ENCODE measurements at regions not wholly inside any gene's neighbourhood (a gene's known extent, or its start where the extent isn't known, plus 50 kb on each side); places are given as distances from the start of the nearest gene placed in this dataset.

DNA sequence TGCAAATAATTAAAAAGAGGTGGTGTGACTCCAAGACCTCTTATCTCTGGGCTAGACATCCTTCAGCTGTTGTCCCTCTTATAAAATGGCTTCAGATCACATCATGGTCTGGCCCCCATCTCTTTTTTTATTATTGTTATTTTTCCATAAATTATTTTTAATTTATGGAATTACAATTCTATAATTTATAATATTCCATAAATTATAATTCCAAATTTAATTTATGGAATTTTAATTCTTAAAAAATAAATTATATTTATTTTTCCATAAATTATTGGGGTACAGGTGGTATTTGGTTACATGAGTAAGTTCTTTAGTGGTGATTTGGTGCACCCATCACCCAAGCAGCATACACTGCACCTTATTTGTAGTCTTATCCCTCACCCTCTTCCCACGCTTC is 65.9 kb upstream of the GJA5 start:
- TF ChIP-seq STAT1 (IDR thresholded peaks at IDR 0.05; ENCODE audit: unreplicated experiment), result no peak
- TF ChIP-seq EZH2 (IDR thresholded peaks at IDR 0.05; ENCODE audit: low read depth, unreplicated experiment), result no peak
- no peak for TF ChIP-seq ZNF114 (CRISPR knock-in tag; IDR thresholded peaks at IDR 0.05)
- no peak for TF ChIP-seq NANOG (IDR thresholded peaks at IDR 0.05; ENCODE audit: borderline replicate concordance)
- no peak for TF ChIP-seq EZH2phosphoT487 (IDR thresholded peaks at IDR 0.05; ENCODE audit: unreplicated experiment)
- TF ChIP-seq CREB1 (CRISPR knock-in tag; IDR thresholded peaks at IDR 0.05; ENCODE audit: low read depth), result no peak
- TF ChIP-seq, protein P1, sequence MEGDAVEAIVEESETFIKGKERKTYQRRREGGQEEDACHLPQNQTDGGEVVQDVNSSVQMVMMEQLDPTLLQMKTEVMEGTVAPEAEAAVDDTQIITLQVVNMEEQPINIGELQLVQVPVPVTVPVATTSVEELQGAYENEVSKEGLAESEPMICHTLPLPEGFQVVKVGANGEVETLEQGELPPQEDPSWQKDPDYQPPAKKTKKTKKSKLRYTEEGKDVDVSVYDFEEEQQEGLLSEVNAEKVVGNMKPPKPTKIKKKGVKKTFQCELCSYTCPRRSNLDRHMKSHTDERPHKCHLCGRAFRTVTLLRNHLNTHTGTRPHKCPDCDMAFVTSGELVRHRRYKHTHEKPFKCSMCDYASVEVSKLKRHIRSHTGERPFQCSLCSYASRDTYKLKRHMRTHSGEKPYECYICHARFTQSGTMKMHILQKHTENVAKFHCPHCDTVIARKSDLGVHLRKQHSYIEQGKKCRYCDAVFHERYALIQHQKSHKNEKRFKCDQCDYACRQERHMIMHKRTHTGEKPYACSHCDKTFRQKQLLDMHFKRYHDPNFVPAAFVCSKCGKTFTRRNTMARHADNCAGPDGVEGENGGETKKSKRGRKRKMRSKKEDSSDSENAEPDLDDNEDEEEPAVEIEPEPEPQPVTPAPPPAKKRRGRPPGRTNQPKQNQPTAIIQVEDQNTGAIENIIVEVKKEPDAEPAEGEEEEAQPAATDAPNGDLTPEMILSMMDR (conservative IDR thresholded peaks at IDR 0.05; ENCODE audit: low read depth in 2 of 2), result no peak
- TF ChIP-seq POLR2AphosphoS5 (IDR thresholded peaks at IDR 0.05; ENCODE audit: low read depth), result no peak
- TF ChIP-seq, protein P2, sequence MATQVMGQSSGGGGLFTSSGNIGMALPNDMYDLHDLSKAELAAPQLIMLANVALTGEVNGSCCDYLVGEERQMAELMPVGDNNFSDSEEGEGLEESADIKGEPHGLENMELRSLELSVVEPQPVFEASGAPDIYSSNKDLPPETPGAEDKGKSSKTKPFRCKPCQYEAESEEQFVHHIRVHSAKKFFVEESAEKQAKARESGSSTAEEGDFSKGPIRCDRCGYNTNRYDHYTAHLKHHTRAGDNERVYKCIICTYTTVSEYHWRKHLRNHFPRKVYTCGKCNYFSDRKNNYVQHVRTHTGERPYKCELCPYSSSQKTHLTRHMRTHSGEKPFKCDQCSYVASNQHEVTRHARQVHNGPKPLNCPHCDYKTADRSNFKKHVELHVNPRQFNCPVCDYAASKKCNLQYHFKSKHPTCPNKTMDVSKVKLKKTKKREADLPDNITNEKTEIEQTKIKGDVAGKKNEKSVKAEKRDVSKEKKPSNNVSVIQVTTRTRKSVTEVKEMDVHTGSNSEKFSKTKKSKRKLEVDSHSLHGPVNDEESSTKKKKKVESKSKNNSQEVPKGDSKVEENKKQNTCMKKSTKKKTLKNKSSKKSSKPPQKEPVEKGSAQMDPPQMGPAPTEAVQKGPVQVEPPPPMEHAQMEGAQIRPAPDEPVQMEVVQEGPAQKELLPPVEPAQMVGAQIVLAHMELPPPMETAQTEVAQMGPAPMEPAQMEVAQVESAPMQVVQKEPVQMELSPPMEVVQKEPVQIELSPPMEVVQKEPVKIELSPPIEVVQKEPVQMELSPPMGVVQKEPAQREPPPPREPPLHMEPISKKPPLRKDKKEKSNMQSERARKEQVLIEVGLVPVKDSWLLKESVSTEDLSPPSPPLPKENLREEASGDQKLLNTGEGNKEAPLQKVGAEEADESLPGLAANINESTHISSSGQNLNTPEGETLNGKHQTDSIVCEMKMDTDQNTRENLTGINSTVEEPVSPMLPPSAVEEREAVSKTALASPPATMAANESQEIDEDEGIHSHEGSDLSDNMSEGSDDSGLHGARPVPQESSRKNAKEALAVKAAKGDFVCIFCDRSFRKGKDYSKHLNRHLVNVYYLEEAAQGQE (IDR thresholded peaks at IDR 0.05; ENCODE audit: unreplicated experiment), result no peak
- TF ChIP-seq, protein P3, sequence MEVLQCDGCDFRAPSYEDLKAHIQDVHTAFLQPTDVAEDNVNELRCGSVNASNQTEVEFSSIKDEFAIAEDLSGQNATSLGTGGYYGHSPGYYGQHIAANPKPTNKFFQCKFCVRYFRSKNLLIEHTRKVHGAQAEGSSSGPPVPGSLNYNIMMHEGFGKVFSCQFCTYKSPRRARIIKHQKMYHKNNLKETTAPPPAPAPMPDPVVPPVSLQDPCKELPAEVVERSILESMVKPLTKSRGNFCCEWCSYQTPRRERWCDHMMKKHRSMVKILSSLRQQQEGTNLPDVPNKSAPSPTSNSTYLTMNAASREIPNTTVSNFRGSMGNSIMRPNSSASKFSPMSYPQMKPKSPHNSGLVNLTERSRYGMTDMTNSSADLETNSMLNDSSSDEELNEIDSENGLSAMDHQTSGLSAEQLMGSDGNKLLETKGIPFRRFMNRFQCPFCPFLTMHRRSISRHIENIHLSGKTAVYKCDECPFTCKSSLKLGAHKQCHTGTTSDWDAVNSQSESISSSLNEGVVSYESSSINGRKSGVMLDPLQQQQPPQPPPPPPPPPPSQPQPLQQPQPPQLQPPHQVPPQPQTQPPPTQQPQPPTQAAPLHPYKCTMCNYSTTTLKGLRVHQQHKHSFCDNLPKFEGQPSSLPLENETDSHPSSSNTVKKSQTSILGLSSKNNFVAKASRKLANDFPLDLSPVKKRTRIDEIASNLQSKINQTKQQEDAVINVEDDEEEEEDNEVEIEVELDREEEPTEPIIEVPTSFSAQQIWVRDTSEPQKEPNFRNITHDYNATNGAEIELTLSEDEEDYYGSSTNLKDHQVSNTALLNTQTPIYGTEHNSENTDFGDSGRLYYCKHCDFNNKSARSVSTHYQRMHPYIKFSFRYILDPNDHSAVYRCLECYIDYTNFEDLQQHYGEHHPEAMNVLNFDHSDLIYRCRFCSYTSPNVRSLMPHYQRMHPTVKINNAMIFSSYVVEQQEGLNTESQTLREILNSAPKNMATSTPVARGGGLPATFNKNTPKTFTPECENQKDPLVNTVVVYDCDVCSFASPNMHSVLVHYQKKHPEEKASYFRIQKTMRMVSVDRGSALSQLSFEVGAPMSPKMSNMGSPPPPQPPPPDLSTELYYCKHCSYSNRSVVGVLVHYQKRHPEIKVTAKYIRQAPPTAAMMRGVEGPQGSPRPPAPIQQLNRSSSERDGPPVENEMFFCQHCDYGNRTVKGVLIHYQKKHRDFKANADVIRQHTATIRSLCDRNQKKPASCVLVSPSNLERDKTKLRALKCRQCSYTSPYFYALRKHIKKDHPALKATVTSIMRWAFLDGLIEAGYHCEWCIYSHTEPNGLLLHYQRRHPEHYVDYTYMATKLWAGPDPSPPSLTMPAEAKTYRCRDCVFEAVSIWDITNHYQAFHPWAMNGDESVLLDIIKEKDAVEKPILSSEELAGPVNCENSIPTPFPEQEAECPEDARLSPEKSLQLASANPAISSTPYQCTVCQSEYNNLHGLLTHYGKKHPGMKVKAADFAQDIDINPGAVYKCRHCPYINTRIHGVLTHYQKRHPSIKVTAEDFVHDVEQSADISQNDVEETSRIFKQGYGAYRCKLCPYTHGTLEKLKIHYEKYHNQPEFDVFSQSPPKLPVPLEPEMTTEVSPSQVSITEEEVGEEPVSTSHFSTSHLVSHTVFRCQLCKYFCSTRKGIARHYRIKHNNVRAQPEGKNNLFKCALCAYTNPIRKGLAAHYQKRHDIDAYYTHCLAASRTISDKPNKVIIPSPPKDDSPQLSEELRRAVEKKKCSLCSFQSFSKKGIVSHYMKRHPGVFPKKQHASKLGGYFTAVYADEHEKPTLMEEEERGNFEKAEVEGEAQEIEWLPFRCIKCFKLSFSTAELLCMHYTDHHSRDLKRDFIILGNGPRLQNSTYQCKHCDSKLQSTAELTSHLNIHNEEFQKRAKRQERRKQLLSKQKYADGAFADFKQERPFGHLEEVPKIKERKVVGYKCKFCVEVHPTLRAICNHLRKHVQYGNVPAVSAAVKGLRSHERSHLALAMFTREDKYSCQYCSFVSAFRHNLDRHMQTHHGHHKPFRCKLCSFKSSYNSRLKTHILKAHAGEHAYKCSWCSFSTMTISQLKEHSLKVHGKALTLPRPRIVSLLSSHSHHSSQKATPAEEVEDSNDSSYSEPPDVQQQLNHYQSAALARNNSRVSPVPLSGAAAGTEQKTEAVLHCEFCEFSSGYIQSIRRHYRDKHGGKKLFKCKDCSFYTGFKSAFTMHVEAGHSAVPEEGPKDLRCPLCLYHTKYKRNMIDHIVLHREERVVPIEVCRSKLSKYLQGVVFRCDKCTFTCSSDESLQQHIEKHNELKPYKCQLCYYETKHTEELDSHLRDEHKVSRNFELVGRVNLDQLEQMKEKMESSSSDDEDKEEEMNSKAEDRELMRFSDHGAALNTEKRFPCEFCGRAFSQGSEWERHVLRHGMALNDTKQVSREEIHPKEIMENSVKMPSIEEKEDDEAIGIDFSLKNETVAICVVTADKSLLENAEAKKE (CRISPR knock-in tag; IDR thresholded peaks at IDR 0.05), result no peak
- no peak for TF ChIP-seq ZNF331 (CRISPR knock-in tag; IDR thresholded peaks at IDR 0.05; ENCODE audit: low read depth)
- TF ChIP-seq JUNB (IDR thresholded peaks at IDR 0.05; ENCODE audit: unreplicated experiment), result no peak
- TF ChIP-seq, protein P4, sequence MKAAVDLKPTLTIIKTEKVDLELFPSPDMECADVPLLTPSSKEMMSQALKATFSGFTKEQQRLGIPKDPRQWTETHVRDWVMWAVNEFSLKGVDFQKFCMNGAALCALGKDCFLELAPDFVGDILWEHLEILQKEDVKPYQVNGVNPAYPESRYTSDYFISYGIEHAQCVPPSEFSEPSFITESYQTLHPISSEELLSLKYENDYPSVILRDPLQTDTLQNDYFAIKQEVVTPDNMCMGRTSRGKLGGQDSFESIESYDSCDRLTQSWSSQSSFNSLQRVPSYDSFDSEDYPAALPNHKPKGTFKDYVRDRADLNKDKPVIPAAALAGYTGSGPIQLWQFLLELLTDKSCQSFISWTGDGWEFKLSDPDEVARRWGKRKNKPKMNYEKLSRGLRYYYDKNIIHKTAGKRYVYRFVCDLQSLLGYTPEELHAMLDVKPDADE (IDR thresholded peaks at IDR 0.05), result no peak
- H3K4me3 ChIP-seq, result no peak overlapping the region

More for the DNA sequence above, 65.9 kb upstream of the GJA5 start:
- H3K9me3 Mint-ChIP-seq, result no peaks in the 10 kb centered on the region; the same call in 2 of the 3 replicates
- H3K4me1 ChIP-seq (ENCODE audit: insufficient read depth), result no peaks in the 10 kb centered on the region
- H3K79me2 ChIP-seq (replicated peaks; ENCODE audit: insufficient read depth), result no peaks in the 10 kb centered on the region
- no peaks in the 10 kb centered on the region for H3K36me3 Mint-ChIP-seq (ENCODE audit: low read depth)
- no peaks in the 10 kb centered on the region for H3K36me3 ChIP-seq (ENCODE audit: insufficient read depth)
- H3K27me3 Mint-ChIP-seq (ENCODE audit: insufficient read depth, low read depth, poor library complexity), result no peaks in the 10 kb centered on the region
- 0 out of 2 replicates have a peak, but pooled peaks cover 11% of the 10 kb centered on the region for H3K9me2 ChIP-seq (ENCODE audit: insufficient read depth)
- H3K27me3 ChIP-seq (ENCODE audit: insufficient read depth), result no peaks in the 10 kb centered on the region
- H3K4me1 Mint-ChIP-seq, result no peaks in the 10 kb centered on the region
- H2AFZ ChIP-seq, result no peak overlapping the region
- no peak overlapping the region for H3K4me2 ChIP-seq
- ATAC-seq, result no peak
- no peaks in the 10 kb centered on the region for H4K20me1 ChIP-seq (replicated peaks; ENCODE audit: insufficient read depth)
- no peak for DNase-seq (ENCODE audit: low spot score)
- no peaks in the 10 kb centered on the region for H3F3A ChIP-seq (replicated peaks; ENCODE audit: low read depth)
- no peak overlapping the region for H3K27ac Mint-ChIP-seq
- H3K4me3 Mint-ChIP-seq, result no peak overlapping the region
- no peak overlapping the region for H3K27ac ChIP-seq (ENCODE audit: low read depth)

Measured in GM23338 (cell line).